Endometrial microvascular endothelial cells (primary cell): ENCODE measurements at regions not wholly inside any gene's neighbourhood (a gene's known extent, or its start where the extent isn't known, plus 50 kb on each side); places are given as distances from the start of the nearest gene placed in this dataset.
"Not testable (repeated sequence)": the region's sequence is repeated elsewhere in the genome, so short reads cannot be mapped to it uniquely, and the experiment has no call there.

Experiments used
- in situ Hi-C: cut with HindIII; loops from 2 replicates; pipeline ENCODE4 v1.10.0; 2017; ENCODE audit warnings: low sequenced_read_pairs, low pct_unique_long_range_greater_than_20kb; ENCODE audit errors: inconsistent ontology term

- in situ Hi-C loops, result no loop called here
Measured at GRCh38 chr9:1910269-1910811, 104.8 kb upstream of the SMARCA2 start.

DNA sequence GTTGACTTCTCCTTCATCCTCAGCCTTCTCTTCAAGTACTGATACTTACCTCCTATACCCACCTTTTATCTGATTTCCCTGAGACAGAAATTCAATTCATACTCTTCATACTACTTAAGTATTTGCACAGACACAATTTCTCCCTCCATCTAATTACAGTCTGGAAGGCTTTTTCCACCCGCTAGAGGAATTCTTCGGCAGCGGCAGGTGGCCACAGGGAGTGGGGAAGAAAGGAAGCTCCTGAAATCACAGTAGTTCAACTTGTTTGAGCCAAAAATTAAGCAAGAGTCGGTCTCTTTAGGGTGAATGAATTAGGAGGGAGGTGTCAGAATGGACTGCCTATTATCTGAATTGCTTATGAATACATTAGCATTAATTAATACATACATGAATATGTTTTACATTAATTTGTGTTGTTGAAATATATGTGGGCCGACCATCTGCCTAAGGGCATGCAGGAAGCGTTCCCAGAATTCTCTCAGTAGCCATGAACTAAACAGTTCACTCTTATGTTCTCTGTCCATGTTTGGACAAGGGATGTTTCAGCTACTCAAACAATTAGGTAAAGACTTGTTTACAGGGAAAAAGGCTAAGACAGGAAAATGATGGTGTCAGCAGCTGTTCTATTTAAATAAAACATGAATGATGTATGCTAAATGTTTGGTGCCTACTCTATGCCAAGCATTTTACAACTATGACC is 101.4 kb upstream of the SMARCA2 start:
- in situ Hi-C loops, result no loop called here

DNA sequence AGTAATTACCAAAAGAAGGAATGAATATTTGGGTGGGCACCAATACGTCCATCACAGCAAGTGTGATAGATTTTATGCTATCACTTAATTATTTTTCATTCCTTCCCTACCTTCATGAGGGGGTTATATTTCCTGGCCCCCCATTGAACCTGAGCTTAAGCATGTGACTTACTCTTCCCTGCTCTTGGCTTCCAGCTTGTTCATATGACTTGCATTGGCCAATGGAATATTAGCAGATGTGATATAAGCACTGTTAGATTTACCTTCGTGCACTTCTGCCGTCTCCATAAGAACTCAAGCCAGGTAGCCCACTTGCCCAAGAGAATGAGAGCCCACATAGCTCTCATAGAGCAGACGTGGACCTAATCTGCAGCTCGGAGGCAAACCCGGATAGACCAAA is 99.1 kb upstream of the SMARCA2 start:
- in situ Hi-C loops, result no loop called here

GRCh38 chr9:1916655-1917054 is 98.5 kb upstream of the SMARCA2 start:
- in situ Hi-C loops, result no loop called here

- in situ Hi-C loops, result no loop called here
Measured at GRCh38 chr9:1917396-1917935, 97.7 kb upstream of the SMARCA2 start.

DNA sequence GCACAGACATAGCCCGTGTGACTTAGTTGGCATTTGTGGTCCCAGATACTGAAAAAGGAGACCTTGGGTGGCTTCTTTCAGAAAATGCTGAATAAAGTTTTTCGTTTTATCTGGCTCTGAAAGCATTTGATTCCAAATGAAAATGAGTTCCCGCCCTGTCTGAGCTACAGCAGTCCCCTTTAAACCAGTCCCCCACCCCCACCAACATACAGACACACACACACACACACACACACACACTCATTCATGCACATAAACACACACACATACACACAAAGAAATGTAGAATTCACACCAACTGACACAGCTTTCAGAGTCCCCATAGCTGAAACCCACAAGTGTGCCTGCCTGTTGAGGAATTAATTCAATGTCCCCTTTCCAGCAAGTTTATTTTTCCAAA is 97.0 kb upstream of the SMARCA2 start:
- in situ Hi-C loops, result no loop called here

GRCh38 chr9:1918622-1919021 is 96.5 kb upstream of the SMARCA2 start:
- in situ Hi-C loops, result no loop called here

DNA sequence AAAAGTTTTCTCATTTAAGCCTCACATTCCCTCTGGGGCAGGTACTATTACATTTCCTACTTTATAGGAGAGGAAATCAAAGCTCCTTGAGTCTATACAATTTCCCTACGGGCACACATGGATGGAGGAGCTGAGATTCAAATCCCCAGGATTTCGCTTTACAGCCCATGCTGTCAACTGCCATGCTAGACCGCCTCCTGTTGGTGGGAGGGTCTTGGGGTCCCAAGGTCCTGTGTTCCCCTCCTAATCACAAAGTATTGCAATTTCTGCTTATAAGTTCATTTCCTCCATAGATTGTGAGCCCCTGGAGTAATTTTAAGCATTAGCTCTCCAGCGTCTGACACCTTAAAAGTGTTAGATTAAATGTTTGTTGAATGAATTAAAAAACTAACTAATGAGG is 95.9 kb upstream of the SMARCA2 start:
- in situ Hi-C loops, result no loop called here

DNA sequence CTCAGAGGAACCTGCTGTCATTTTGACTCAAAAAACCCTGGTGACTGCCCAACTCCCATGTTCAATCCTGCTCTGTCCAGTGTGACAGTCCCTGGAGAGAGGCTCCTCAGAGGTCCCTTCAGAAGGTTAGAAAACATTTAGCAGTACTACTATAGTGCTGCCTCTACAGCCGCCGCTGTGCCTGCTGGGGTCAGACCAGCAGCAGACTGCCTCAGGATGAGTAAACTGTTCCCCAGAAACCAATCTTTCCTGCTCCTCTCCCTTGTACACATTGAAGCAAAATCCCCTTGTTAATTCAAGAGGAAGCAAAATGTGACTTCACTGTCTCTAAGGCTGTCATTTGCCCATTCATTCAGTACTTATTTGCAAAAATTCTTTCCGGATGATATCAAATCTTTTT is 94.8 kb upstream of the SMARCA2 start:
- in situ Hi-C loops, result no loop called here

GRCh38 chr9:1922026-1922425 is 93.1 kb upstream of the SMARCA2 start:
- in situ Hi-C loops, result no loop called here

DNA sequence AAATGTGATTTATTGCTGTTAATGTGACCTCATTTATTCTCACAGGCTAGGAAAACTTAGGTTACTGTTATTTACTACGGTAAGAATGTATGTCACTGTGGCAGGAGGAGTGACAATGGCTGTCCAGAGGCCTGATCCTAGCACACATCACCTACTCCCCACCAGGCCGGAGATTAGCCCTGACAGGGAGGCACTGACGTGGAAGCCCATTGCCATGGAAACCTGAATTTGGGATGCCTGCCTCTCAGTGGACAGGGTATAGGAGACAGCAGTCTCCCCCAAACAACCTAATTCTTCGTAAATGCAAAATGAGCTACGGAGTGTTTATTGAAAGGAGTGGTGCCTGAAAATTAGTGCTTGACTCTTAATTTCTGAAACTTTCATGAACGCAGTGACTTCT is 87.6 kb upstream of the SMARCA2 start:
- in situ Hi-C loops, result no loop called here

DNA sequence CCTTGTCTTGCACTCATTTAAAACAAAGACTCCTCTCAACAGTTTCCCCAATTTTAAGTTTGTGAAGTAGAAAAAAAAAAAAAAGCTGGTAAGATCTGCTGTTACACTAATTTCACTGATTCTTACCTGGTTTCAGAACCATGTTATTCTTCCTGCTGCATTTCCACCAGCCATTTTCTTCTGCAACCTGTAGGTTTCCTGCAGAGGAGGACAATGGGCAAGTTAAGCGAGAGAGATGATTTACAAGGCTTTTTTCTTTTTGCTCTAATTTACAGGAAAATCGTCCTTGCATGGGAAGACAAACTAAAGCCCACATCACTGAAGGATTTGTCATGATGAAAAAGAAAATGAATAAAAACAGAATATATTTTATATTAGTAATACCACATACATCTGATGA is 86.0 kb upstream of the SMARCA2 start:
- in situ Hi-C loops, result no loop called here

GRCh38 chr9:1929722-1930244 is 85.4 kb upstream of the SMARCA2 start:
- in situ Hi-C loops, result no loop called here

GRCh38 chr9:1930245-1930736 is 84.9 kb upstream of the SMARCA2 start:
- in situ Hi-C loops, result not testable (repeated sequence)

GRCh38 chr9:1938135-1938534 is 77.0 kb upstream of the SMARCA2 start:
- in situ Hi-C loops, result no loop called here

DNA sequence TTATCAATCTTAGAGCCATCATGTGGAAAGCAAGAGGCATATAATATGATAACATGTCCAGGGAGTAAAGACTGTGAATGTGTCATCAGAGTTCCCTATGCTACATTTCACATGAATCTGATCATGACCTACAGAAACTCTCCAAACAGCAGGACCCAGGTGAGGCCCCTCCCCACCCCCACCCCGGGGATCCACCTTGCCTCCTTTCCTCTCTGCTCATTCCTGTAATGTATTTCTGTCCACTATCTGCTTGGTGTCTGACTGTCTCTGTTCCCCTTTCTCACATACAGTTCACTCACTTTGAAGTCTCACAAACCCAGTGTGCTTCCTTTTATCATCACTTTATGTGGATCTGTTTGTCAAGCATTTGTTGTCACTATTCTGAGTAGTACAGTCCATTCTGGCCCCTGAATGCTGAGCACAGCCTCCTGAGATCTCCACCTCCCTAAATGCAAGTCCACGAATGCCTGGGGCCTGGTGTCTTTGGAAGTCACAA is 76.4 kb upstream of the SMARCA2 start:
- in situ Hi-C loops, result no loop called here

- in situ Hi-C loops, result no loop called here
Measured at GRCh38 chr9:1939466-1939865, 75.7 kb upstream of the SMARCA2 start.

DNA sequence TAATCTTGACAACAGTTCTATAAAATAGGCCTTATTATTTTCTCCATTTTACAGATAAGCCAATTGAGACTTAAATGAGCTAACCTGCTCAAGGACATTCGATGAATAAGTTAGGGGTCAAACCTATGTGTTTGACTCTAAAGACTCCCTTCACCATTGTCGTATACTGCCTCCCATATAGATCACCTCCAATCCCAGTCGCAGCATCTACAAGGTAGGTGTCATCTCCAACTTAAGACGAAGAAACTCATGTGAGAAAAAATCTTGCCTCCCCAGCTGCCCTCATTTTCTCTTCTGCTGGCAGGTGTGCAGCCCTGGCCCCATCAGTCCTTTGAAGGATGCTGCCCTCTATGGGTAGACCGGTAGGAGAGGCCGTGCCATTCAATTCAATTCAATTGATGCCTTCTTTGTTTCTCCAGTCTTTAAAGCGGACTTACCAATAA is 75.2 kb upstream of the SMARCA2 start:
- in situ Hi-C loops, result no loop called here

- in situ Hi-C loops, result no loop called here
Measured at GRCh38 chr9:1941989-1942388, 73.2 kb upstream of the SMARCA2 start.
